ENCODE measurements at regions not wholly inside any gene's neighbourhood (a gene's known extent, or its start where the extent isn't known, plus 50 kb on each side); places are given as distances from the start of the nearest gene placed in this dataset.

GRCh38 chr3:152622811-152623167 lies 212.1 kb upstream of the P2RY1 start:
- TF ChIP-seq CTCF (IDR thresholded peaks at IDR 0.05; ENCODE audit: insufficient read depth, low read depth, low read length) = no peak

GRCh38 chr3:152623286-152623911 lies 211.5 kb upstream of the P2RY1 start:
- TF ChIP-seq CTCF (IDR thresholded peaks at IDR 0.05; ENCODE audit: insufficient read depth, low read depth, low read length) = no peak
- DNase-seq (ENCODE audit: low read depth) = no peak
- H3K4me3 ChIP-seq (ENCODE audit: low read depth, low read length) = no peak overlapping the region

More at GRCh38 chr3:152622811-152623167, 212.1 kb upstream of the P2RY1 start:
- no peak for DNase-seq (ENCODE audit: low read depth)
- H3K4me3 ChIP-seq (ENCODE audit: low read depth, low read length) = no peak overlapping the region

- H3K4me3 ChIP-seq (ENCODE audit: low read depth, low read length) = no peak overlapping the region
- DNase-seq (ENCODE audit: low read depth) = no peak
These were observed 208.7 kb upstream of the P2RY1 start for GRCh38 chr3:152626226-152626625.

GRCh38 chr3:152628496-152628895 lies 206.4 kb upstream of the P2RY1 start:
- TF ChIP-seq CTCF (IDR thresholded peaks at IDR 0.05; ENCODE audit: insufficient read depth, low read depth, low read length) = no peak
- no peak overlapping the region for H3K4me3 ChIP-seq (ENCODE audit: low read depth, low read length)
- no peak for DNase-seq (ENCODE audit: low read depth)

More at GRCh38 chr3:152626226-152626625, 208.7 kb upstream of the P2RY1 start:
- no peak for TF ChIP-seq CTCF (IDR thresholded peaks at IDR 0.05; ENCODE audit: insufficient read depth, low read depth, low read length)

GRCh38 chr3:152629363-152630122 lies 205.4 kb upstream of the P2RY1 start:
- DNase-seq (ENCODE audit: low read depth) = no peak
- H3K4me3 ChIP-seq (ENCODE audit: low read depth, low read length) = no peak overlapping the region
- TF ChIP-seq CTCF (IDR thresholded peaks at IDR 0.05; ENCODE audit: insufficient read depth, low read depth, low read length) = no peak

- H3K4me3 ChIP-seq (ENCODE audit: low read depth, low read length) = no peak overlapping the region
- DNase-seq (ENCODE audit: low read depth) = no peak
- no peak for TF ChIP-seq CTCF (IDR thresholded peaks at IDR 0.05; ENCODE audit: insufficient read depth, low read depth, low read length)
These were observed 199.5 kb upstream of the P2RY1 start for GRCh38 chr3:152635389-152635788.

Measured in fibroblast of villous mesenchyme (primary cell).